MM.1S (cell line): ENCODE measurements at regions not wholly inside any gene's neighbourhood (a gene's known extent, or its start where the extent isn't known, plus 50 kb on each side); places are given as distances from the start of the nearest gene placed in this dataset.

ENCODE experiments used
- DNase-seq: peaks from one replicate; pipeline ENCODE4 v3.0.0-alpha.2; 2015
- H2AFZ ChIP-seq: fragments of 300-600 bp; sonication (generic); 2 replicates; pipeline ENCODE4 v1.6.0; 2016; ENCODE audit warnings: antibody characterized with exemption, low read length
- H3F3A ChIP-seq: fragments of 300-600 bp; sonication (generic); 2 replicates; pipeline ENCODE4 v1.6.1; 2016; ENCODE audit warnings: mild to moderate bottlenecking, antibody characterized with exemption, low read length, moderate library complexity, mixed read lengths; ENCODE audit not compliant: insufficient read depth
- H3K27ac ChIP-seq: fragments of 300-600 bp; sonication (generic); 2 replicates; pipeline ENCODE4 v1.5.1; 2016; ENCODE audit warnings: mild to moderate bottlenecking, low read length
- H3K27me3 ChIP-seq: fragments of 300-600 bp; sonication (generic); replicated peaks from 2 replicates; pipeline ENCODE4 v1.6.0; 2016; ENCODE audit warnings: low read length; ENCODE audit not compliant: insufficient read depth
- H3K36me3 ChIP-seq: fragments of 300-600 bp; sonication (generic); replicated peaks from 2 replicates; pipeline ENCODE4 v1.6.1; 2016; ENCODE audit warnings: mild to moderate bottlenecking, low read length, mixed read lengths; ENCODE audit not compliant: insufficient read depth
- H3K4me1 ChIP-seq: fragments of 300-600 bp; sonication (generic); 2 replicates; pipeline ENCODE4 v1.6.1; 2016; ENCODE audit warnings: low read length, mixed read lengths
- H3K4me2 ChIP-seq: fragments of 300-600 bp; sonication (generic); 2 replicates; pipeline ENCODE4 v1.6.0; 2016; ENCODE audit warnings: low read depth, low read length
- H3K4me3 ChIP-seq: fragments of 300-600 bp; sonication (generic); 2 replicates; pipeline ENCODE4 v1.5.1; 2016; ENCODE audit warnings: low read length, mixed read lengths
- H3K79me2 ChIP-seq: fragments of 300-600 bp; sonication (generic); 2 replicates; pipeline ENCODE4 v1.6.1; 2016; ENCODE audit warnings: mixed run types, low read length, mixed read lengths
- H3K9ac ChIP-seq: fragments of 300-600 bp; sonication (generic); 2 replicates; pipeline ENCODE4 v1.6.1; 2016; ENCODE audit warnings: low read length, mixed read lengths
- H3K9me2 ChIP-seq: fragments of 300-600 bp; sonication (generic); replicated peaks from 2 replicates; pipeline ENCODE4 v1.6.1; 2016; ENCODE audit warnings: mild to moderate bottlenecking, low read length, mixed read lengths; ENCODE audit not compliant: insufficient read depth
- H3K9me3 ChIP-seq: fragments of 300-600 bp; sonication (generic); replicated peaks from 2 replicates; pipeline ENCODE4 v1.6.1; 2016; ENCODE audit warnings: mild to moderate bottlenecking, low read length, mixed read lengths; ENCODE audit not compliant: insufficient read depth
- H4K20me1 ChIP-seq: fragments of 300-600 bp; sonication (generic); 2 replicates; pipeline ENCODE4 v1.6.1; 2016; ENCODE audit warnings: mild to moderate bottlenecking, low read length, moderate library complexity, mixed read lengths; ENCODE audit not compliant: insufficient read depth
- CTCF ChIP-seq: fragments of 300-600 bp; sonication (generic); IDR thresholded peaks from 2 replicates; pipeline ENCODE4 v1.5.1; 2016; ENCODE audit warnings: antibody characterized with exemption, low read length, mixed read lengths
- EZH2 ChIP-seq: fragments of 300-600 bp; sonication (generic); optimal IDR thresholded peaks from 2 replicates; pipeline ENCODE3; 2017; ENCODE audit warnings: low read depth, mild to moderate bottlenecking, antibody characterized with exemption, low read length, mixed read lengths
- EZH2phosphoT487 ChIP-seq: fragments of 300-600 bp; sonication (generic); IDR thresholded peaks from 2 replicates; pipeline ENCODE4 v1.6.1; 2018; ENCODE audit warnings: antibody characterized with exemption, low read length

DNA sequence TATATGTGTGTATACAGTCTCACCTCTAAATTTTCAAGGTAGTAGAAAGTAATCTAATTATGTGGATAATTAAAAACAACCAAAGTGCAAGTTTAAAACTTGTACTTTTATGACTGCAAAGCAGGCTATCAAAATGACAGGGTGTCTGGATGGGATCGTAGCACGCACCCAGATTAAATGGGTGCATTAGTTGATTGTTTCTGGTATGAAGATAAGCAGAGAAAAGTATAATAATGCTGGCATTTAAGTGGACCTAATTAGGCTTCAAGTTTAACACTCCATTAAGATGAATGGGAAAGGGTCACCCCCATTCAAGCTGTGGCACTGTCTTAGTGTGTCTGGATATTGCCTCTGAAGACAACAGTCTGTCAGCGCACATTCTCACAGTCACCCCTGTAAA lies 124.6 kb upstream of the ZEB2 start:
- no peaks in the 10 kb centered on the region for H3K4me1 ChIP-seq
- no peaks in the 10 kb centered on the region for H3K79me2 ChIP-seq
- no peaks in the 10 kb centered on the region for H3K36me3 ChIP-seq
- no peaks in the 10 kb centered on the region for H3K27me3 ChIP-seq
- TF ChIP-seq EZH2 = no peak
- TF ChIP-seq CTCF = no peak
- no peak for TF ChIP-seq EZH2phosphoT487
- H3K27ac ChIP-seq = no peak overlapping the region
- no peaks in the 10 kb centered on the region for H3K9me3 ChIP-seq
- DNase-seq = no peak
- H3K4me2 ChIP-seq = no peak overlapping the region
- H4K20me1 ChIP-seq = no peaks in the 10 kb centered on the region
- no peaks in the 10 kb centered on the region for H3F3A ChIP-seq
- H3K9ac ChIP-seq = no peak overlapping the region
- no peaks in the 10 kb centered on the region for H3K9me2 ChIP-seq
- no peak overlapping the region for H2AFZ ChIP-seq
- no peak overlapping the region for H3K4me3 ChIP-seq

- Histone ChIP-seq H3K4me3 (no peak overlapping the region), H4K20me1 (no peaks in the 10 kb centered on the region), H3K36me3 (no peaks in the 10 kb centered on the region), H3K27me3 (no peaks in the 10 kb centered on the region), H3K4me2 (no peak overlapping the region), H3K9me3 (no peaks in the 10 kb centered on the region), H3K27ac (no peak overlapping the region), H3K9me2 (no peaks in the 10 kb centered on the region), H3K9ac (no peak overlapping the region), H3K4me1 (no peaks in the 10 kb centered on the region), H2AFZ (no peak overlapping the region), H3F3A (no peaks in the 10 kb centered on the region), H3K79me2 (no peaks in the 10 kb centered on the region)
- DNase-seq = no peak
- TF ChIP-seq CTCF (no peak), EZH2phosphoT487 (no peak), EZH2 (no peak)
These were observed 123.8 kb upstream of the ZEB2 start for GRCh38 chr2:144643537-144644336.

- no peaks in the 10 kb centered on the region for H3F3A ChIP-seq
- no peaks in the 10 kb centered on the region for H3K27me3 ChIP-seq
- H3K4me1 ChIP-seq = no peaks in the 10 kb centered on the region
- H2AFZ ChIP-seq = no peak overlapping the region
- H3K4me2 ChIP-seq = no peak overlapping the region
- H3K9ac ChIP-seq = no peak overlapping the region
- no peaks in the 10 kb centered on the region for H3K9me2 ChIP-seq
- no peaks in the 10 kb centered on the region for H3K9me3 ChIP-seq
- H3K4me3 ChIP-seq = no peak overlapping the region
- H3K79me2 ChIP-seq = no peaks in the 10 kb centered on the region
- no peak overlapping the region for H3K27ac ChIP-seq
- DNase-seq = no peak
- TF ChIP-seq EZH2 (no peak), CTCF (no peak), EZH2phosphoT487 (no peak)
- no peaks in the 10 kb centered on the region for H4K20me1 ChIP-seq
- no peaks in the 10 kb centered on the region for H3K36me3 ChIP-seq
These were observed 122.9 kb upstream of the ZEB2 start for GRCh38 chr2:144642856-144643255.
